Activated CD4-positive, alpha-beta T cell treated with anti-CD3 and anti-CD28 coated beads for 36 hours (primary cell): ENCODE measurements at regions not wholly inside any gene's neighbourhood (a gene's known extent, or its start where the extent isn't known, plus 50 kb on each side); places are given as distances from the start of the nearest gene placed in this dataset.

Source experiments
- ATAC-seq: fragments of 200-7000 bp; cut with Tn5 transposase; one replicate; pipeline ENCODE4 v1.10.0; 2021; ENCODE audit warnings: mild to moderate bottlenecking, moderate library complexity
- CTCF ChIA-PET: fragments of 350-600 bp; sonication (Branson Sonifier 250); formaldehyde crosslinking; loops from one replicate; lab custom pipeline; 2021; ENCODE audit warnings: antibody characterized with exemption; lab: Charles Lee
- POLR2A ChIA-PET: fragments of 350-600 bp; sonication (Branson Sonifier 250); formaldehyde crosslinking; loops from one replicate; lab custom pipeline; 2021; ENCODE audit warnings: antibody characterized with exemption, inconsistent platforms; lab: Charles Lee
- DNase-seq: peaks from one replicate; pipeline ENCODE4 v3.0.0-alpha.2; 2020
- H3K27ac Mint-ChIP-seq: one replicate; pipeline ENCODE4 v1.8.0; 2021; ENCODE audit warnings: mixed read lengths
- H3K27me3 Mint-ChIP-seq: one replicate; pipeline ENCODE4 v1.8.0; 2021; ENCODE audit warnings: mixed read lengths
- H3K36me3 Mint-ChIP-seq: one replicate; pipeline ENCODE4 v1.8.0; 2021; ENCODE audit warnings: low read depth, mixed read lengths
- H3K4me1 Mint-ChIP-seq: one replicate; pipeline ENCODE4 v1.8.0; 2021; ENCODE audit warnings: mixed read lengths
- H3K4me3 Mint-ChIP-seq: one replicate; pipeline ENCODE4 v1.8.0; 2021; ENCODE audit warnings: mild to moderate bottlenecking, moderate library complexity, mixed read lengths
- H3K9me3 Mint-ChIP-seq: one replicate; pipeline ENCODE4 v1.8.0; 2021; ENCODE audit warnings: low read depth, mixed read lengths
- intact Hi-C, 2 experiments: fragments of 100-400 bp; cut with DNase I in 1 of 2; cut with micrococcal nuclease in 1 of 2; formaldehyde crosslinking; loops; one replicate each; pipeline versions ENCODE4 v1.14.2 to v1.15.1; 2022 to 2024; cut with DNase I, micrococcal nuclease

DNA sequence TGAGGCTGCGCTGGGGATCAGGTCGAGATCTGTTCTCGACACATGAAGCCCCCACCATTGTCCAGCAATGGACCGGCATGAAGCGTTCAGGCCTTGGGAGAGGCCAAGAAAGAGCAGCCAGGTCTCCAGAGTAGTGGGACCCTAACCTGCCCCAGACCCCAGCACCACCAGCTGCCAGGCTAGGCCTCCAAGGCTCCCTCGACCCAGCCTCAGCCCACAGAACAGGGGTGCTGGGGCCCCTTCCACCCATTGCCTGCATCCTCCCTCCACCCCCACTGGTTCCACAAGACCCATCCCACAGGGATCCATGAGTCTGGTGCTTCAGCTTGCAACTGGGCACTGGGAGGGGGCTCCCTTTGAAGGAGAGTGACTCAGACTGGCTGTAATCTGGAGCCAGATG lies 120.3 kb downstream of the TUBA3C start:
- no peak overlapping the region for H3K4me3 Mint-ChIP-seq
- ATAC-seq (no peak), DNase-seq (no peak)
- H3K27ac Mint-ChIP-seq = no peak overlapping the region
- no peaks in the 10 kb centered on the region for H3K4me1 Mint-ChIP-seq
- no peaks in the 10 kb centered on the region for H3K27me3 Mint-ChIP-seq
- ChIA-PET POLR2A (no interaction called here), CTCF (no interaction called here)
- H3K9me3 Mint-ChIP-seq = peaks cover 10% of the 10 kb centered on the region
- no peaks in the 10 kb centered on the region for H3K36me3 Mint-ChIP-seq
- intact Hi-C loops = no loop called here

DNA sequence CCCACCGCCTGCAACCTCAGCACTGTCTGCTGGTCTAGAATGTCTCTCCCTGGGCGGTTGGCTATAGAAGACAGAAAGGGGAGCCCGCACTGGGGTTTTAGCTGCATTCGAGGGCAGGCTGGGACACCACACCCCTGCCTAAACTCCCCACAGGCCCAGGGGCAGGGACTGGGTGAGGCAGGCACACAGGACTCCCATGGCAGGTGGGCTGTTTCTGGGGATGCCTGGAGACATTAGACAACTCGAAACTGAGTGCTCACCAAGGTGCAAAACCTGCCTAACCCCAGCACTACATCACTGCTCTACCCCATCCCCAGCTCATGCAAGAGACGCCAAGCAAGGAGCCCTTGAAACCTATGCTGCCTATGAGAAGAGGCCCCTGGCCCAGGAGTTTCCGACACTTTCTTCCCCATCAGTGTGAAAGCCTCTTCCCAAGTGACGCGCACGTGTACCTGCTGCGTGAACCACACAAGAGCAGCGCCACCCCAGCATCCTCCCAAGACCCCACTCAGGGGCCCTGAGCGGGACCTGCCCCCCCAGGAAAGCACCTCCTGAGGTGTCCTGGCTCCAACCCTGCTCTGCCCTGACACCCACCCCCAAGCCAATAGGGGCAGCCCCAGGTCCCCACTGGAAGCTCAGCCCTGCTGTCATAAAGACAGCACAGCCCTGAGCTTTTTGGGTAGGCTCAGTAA lies 121.2 kb downstream of the TUBA3C start:
- ChIA-PET POLR2A (no interaction called here), CTCF (no interaction called here)
- Mint-ChIP-seq H3K4me3 (no peak overlapping the region), H3K27ac (no peak overlapping the region), H3K4me1 (no peaks in the 10 kb centered on the region), H3K9me3 (peaks cover 7% of the 10 kb centered on the region), H3K36me3 (no peaks in the 10 kb centered on the region), H3K27me3 (no peaks in the 10 kb centered on the region)
- ATAC-seq (no peak), DNase-seq (no peak)
- intact Hi-C loops = no loop called here

DNA sequence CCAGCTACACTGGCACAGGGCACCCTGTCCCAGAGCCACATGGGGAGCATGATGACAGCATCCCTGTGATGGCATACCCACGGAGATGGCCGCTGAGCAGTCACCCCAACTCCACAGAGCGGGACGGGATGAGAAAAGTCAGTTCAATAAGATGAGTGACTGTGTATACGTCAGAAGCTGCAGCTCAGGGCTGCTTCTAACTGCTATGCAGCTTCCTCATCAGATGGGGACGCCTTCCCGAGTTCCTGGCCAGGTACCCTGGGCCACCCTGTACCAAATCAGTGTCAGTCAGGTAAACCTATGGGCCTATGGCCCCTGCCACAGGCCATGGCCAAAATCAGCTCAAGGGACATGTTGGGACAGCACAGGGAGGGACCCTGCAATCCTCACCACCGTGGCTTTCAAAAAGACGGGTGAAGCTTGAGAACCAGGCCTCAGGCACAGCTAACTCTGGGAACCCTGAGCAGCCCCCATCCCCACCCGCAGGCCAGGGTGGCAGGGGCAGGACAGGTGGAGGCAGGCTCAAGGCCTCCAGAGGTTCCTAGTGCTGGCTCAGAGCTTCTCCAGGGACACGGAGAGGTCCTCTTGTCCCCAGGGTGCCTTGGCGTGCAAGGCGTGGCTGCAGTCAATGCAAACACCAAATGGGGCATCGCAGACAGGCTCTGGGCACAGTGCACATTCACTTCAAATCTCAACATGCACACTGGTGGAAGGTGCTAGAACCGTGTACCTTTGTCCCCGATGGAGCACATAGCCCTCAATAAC lies 122.4 kb downstream of the TUBA3C start:
- POLR2A ChIA-PET = no interaction called here
- DNase-seq = no peak
- ATAC-seq = no peak

DNA sequence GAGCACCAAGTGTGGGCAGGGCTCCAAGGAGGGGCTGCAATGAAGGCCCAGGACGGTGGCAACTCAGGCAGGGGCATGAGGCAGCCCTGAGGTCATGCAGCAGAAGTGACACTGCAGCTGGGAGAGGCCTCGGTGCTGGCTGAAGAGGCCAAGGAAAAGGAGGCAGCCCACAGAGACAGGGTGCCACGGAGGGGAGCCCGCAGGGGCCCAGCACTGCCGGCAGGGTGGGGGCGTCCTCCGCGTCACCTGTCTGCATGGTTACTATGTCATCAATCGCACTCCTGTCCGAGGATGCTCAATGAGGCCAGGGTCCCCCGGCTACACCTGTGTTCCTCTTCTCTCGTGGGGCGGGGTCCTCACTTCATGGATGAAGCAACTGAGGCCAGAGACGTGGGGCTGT lies 123.1 kb downstream of the TUBA3C start:
- Mint-ChIP-seq H3K27ac (no peak overlapping the region), H3K27me3 (no peaks in the 10 kb centered on the region), H3K36me3 (no peaks in the 10 kb centered on the region), H3K4me1 (no peaks in the 10 kb centered on the region), H3K9me3 (no peaks in the 10 kb centered on the region), H3K4me3 (no peak overlapping the region)
- intact Hi-C loops = no loop called here
- DNase-seq = no peak
- POLR2A ChIA-PET = no interaction called here
- ATAC-seq = no peak
- CTCF ChIA-PET = no interaction called here

More for the DNA sequence above, 122.4 kb downstream of the TUBA3C start:
- H3K4me3 Mint-ChIP-seq = no peak overlapping the region
- H3K27ac Mint-ChIP-seq = no peak overlapping the region
- CTCF ChIA-PET = no interaction called here
- intact Hi-C loops = no loop called here
- H3K27me3 Mint-ChIP-seq = no peaks in the 10 kb centered on the region
- H3K4me1 Mint-ChIP-seq = no peaks in the 10 kb centered on the region
- no peaks in the 10 kb centered on the region for H3K36me3 Mint-ChIP-seq
- H3K9me3 Mint-ChIP-seq = peaks cover 3% of the 10 kb centered on the region

DNA sequence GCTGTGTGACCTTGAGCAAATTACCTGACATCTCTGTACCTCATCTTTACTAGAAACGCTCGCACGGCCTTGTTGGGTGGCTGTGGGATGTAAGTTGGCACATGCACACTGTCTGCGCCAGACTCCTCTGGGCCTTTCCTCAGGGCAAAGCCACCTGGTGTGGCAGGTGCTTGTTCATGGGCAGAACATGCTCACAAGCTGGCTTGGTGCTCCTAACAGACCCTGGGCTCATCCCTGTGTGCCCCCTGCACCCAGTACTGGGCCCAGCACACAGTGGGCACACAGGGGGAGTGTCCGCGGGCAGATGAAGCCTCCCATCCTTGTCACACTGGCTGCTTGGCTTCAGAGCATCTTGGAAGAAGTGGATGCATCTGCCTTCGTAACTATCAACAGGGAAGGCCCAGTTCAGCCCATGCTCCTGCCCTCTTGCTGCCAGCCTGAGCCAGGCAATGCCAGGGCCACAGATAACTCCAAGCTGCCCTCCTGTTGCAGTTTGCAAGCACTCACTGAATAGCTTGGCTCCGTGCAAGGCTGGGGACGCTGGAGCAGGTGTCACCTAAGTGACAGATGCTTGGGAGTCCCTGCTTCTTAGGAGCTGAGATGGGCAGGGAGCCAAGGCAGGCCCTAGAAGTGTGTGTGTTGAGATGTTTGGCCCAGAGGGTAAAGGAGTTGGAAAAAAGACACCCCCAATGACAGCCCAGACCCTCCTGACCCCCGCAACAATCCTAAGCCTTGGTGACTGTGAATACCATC lies 123.9 kb downstream of the TUBA3C start:
- no peaks in the 10 kb centered on the region for H3K36me3 Mint-ChIP-seq
- no peaks in the 10 kb centered on the region for H3K27me3 Mint-ChIP-seq
- H3K4me3 Mint-ChIP-seq = no peak overlapping the region
- no peaks in the 10 kb centered on the region for H3K9me3 Mint-ChIP-seq
- H3K4me1 Mint-ChIP-seq = no peaks in the 10 kb centered on the region
- DNase-seq = no peak
- intact Hi-C loops = no loop called here
- no peak for ATAC-seq
- ChIA-PET POLR2A (no interaction called here), CTCF (no interaction called here)
- H3K27ac Mint-ChIP-seq = no peak overlapping the region

DNA sequence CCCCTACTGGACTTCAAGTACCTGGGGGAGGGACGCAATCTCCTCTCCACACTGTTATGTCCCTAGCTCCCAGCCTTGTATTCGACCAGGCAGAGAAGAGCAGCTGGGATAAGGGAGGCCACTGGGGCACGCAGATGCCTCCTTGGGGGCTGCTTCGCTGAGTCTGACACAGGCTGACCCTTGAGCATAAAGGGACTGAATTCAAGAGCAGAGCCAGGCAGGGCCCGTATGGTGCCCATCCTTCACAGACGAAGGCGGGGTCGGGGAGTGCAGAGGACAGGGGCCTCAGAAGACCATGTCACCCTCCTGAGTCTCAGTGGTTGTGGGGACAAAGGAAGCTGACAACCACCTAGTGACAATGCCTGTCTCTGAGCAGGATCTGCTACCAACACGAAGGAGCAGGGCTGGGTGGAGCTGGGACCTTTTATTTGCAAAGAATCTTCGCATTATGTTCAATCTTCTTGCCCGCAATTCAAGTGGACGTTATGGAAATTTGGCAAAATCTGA lies 124.6 kb downstream of the TUBA3C start:
- H3K4me1 Mint-ChIP-seq = no peaks in the 10 kb centered on the region
- CTCF ChIA-PET = no interaction called here
- no peak overlapping the region for H3K4me3 Mint-ChIP-seq
- ATAC-seq (no peak), DNase-seq (no peak)
- no peaks in the 10 kb centered on the region for H3K27me3 Mint-ChIP-seq
- H3K9me3 Mint-ChIP-seq = no peaks in the 10 kb centered on the region
- no peak overlapping the region for H3K27ac Mint-ChIP-seq
- intact Hi-C loops = no loop called here
- POLR2A ChIA-PET = no interaction called here
- H3K36me3 Mint-ChIP-seq = no peaks in the 10 kb centered on the region

DNA sequence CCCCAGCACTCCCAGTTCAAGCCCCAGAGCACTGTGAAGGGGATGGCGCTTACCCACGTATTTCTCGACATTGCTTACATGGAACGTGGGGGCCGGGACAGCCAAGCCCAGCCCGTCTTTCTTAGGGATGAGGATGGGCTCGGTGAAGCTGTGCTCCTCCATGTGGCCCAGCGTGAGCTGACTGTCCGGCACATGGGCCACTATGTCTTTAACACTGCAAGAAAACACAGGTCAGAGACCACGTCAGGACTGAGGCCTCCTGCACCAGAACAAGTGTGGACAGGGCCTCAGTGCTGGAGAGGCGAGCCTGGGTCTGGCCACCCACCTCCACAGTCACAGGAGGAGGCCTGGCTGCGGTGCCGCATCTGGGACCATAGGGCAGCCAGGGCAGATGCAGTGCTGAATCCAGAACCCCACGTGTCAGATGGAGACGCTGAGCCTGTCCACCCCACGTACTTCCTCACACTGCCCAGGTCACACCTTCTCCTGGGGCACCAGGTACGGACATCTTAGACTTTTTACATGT lies 125.2 kb downstream of the TUBA3C start:
- ChIA-PET POLR2A (no interaction called here), CTCF (no interaction called here)
- Mint-ChIP-seq H3K4me3 (no peak overlapping the region), H3K9me3 (no peaks in the 10 kb centered on the region), H3K27ac (no peak overlapping the region), H3K4me1 (no peaks in the 10 kb centered on the region), H3K27me3 (no peaks in the 10 kb centered on the region), H3K36me3 (no peaks in the 10 kb centered on the region)
- intact Hi-C loops = no loop called here
- ATAC-seq (no peak), DNase-seq (no peak)

DNA sequence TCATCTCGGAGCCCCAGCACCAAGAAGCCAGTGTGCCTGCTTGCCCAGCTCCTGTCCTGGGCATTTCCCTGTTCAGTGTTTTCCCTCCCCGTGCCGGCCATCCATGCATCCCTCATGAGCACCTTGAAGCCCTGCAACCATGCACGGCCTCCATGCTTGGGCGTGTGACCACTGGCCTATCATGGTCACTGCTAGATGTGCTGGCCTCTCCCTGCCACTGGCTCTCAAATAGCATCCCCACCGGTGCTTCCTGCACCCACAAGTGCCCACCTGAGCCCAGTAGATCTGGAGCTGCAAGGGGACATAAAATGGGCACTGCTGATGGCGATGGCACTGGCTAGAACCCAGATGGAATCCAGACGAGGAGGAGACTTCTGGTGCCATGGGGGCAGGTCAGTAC lies 126.0 kb downstream of the TUBA3C start:
- no peak for DNase-seq
- Mint-ChIP-seq H3K36me3 (no peaks in the 10 kb centered on the region), H3K27ac (no peak overlapping the region), H3K27me3 (no peaks in the 10 kb centered on the region), H3K4me1 (no peaks in the 10 kb centered on the region), H3K9me3 (no peaks in the 10 kb centered on the region), H3K4me3 (no peak overlapping the region)
- ChIA-PET CTCF (no interaction called here), POLR2A (no interaction called here)
- intact Hi-C loops = no loop called here
- no peak for ATAC-seq

DNA sequence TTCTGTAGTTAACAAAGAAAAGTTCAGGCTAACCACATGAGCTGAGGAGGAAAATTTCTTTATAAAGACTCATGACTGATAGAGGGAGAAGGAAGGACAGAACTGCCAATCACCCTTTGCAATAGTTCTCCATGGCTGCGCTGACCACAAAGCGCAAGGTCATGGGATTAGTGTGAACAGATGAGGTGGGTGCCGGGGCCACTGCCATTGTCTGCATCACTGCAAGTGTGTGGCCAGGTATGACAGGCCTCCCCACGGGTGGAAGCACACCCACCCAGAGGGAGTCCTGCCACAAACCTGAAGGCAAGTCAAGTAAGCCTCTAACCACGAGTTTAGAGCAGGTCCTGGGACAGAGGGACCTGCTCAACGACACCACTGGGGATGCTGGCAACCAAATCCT lies 128.1 kb downstream of the TUBA3C start:
- Mint-ChIP-seq H3K4me1 (no peaks in the 10 kb centered on the region), H3K4me3 (no peak overlapping the region), H3K27ac (no peak overlapping the region), H3K27me3 (no peaks in the 10 kb centered on the region), H3K9me3 (no peaks in the 10 kb centered on the region), H3K36me3 (no peaks in the 10 kb centered on the region)
- no peak for DNase-seq
- ChIA-PET CTCF (no interaction called here), POLR2A (no interaction called here)
- intact Hi-C loops = no loop called here
- no peak for ATAC-seq

DNA sequence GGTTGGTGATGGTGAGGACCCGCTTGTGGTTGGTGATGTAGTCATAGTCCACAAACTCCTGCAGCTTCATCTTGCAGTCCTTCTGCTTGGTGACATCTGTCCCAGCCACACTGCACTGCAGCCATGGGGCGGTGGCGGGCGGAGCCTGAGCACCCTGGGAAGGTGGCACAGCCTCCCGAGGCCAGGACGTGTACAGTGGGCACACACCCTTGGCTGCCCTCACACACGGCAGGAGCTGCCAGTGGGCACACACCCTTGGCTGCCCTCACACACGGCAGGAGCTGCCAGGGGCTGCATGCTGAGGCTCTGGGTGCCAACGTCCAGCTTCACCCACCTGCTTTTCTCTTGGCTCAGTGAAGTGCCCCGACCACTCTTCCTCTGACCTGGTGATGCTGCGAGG lies 128.7 kb downstream of the TUBA3C start:
- ChIA-PET CTCF (no interaction called here), POLR2A (no interaction called here)
- H3K27ac Mint-ChIP-seq = no peak overlapping the region
- DNase-seq (no peak), ATAC-seq (no peak)
- no peaks in the 10 kb centered on the region for H3K27me3 Mint-ChIP-seq
- H3K36me3 Mint-ChIP-seq = no peaks in the 10 kb centered on the region
- no peaks in the 10 kb centered on the region for H3K9me3 Mint-ChIP-seq
- no peak overlapping the region for H3K4me3 Mint-ChIP-seq
- H3K4me1 Mint-ChIP-seq = no peaks in the 10 kb centered on the region
- intact Hi-C loops = no loop called here

DNA sequence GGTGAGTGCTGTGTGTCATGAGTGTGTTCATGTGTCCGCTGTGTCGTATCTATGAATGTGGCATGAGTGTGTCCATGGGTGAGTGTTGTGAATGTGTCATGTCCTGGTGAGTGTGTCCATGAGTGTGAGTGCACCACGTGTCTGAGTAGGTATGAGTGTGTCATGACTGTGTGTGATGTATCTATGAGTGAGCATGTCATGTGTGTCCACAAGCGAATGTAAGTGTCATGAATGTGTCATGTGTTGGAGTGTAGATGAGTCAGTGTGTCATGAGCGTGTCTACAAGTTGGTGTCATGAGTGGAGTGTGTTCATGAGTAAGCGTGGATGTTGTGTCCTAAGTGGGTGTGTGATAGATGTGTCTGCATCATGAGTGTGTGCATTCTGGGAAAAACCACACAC lies 129.4 kb downstream of the TUBA3C start:
- Mint-ChIP-seq H3K4me3 (no peak overlapping the region), H3K4me1 (no peaks in the 10 kb centered on the region), H3K27me3 (no peaks in the 10 kb centered on the region), H3K27ac (no peak overlapping the region), H3K36me3 (no peaks in the 10 kb centered on the region), H3K9me3 (no peaks in the 10 kb centered on the region)
- intact Hi-C loops = no loop called here
- POLR2A ChIA-PET = no interaction called here
- ATAC-seq (no peak), DNase-seq (no peak)
- CTCF ChIA-PET = no interaction called here
